Tibial nerve (tissue), 4 donors: ENCODE measurements at regions not wholly inside any gene's neighbourhood (a gene's known extent, or its start where the extent isn't known, plus 50 kb on each side); places are given as distances from the start of the nearest gene placed in this dataset.

ENCODE experiments used
- DNase-seq, 2 donors: peaks; one replicate each; pipeline ENCODE4 v3.0.0-alpha.2; 2019; ENCODE audit warnings: low spot score in 2 of 2
- H3K27ac ChIP-seq, 4 donors: fragments of 200-600 bp; sonication (generic) in 3 of 4; one replicate each; pipeline ENCODE4 v1.5.1; 2017 to 2019; ENCODE audit warnings: mild to moderate bottlenecking in 1 of 4
- H3K27me3 ChIP-seq, 2 donors: fragments of 200-600 bp; sonication (generic) in 1 of 2; one replicate each; pipeline versions ENCODE4 v1.5.1 to v1.6.0; 2017 to 2019
- H3K36me3 ChIP-seq, 3 donors: fragments of 200-600 bp; sonication (generic); one replicate each; pipeline ENCODE4 v1.5.1; 2018 to 2019
- H3K4me1 ChIP-seq, 4 donors: fragments of 200-600 bp; sonication (generic) in 3 of 4; one replicate each; pipeline ENCODE4 v1.5.1; 2017 to 2019
- H3K4me3 ChIP-seq, 4 donors: fragments of 200-600 bp; sonication (generic) in 3 of 4; one replicate each; pipeline ENCODE4 v1.5.1; 2017 to 2019; ENCODE audit warnings: mild to moderate bottlenecking in 1 of 4, moderate library complexity in 1 of 4
- H3K9me3 ChIP-seq, 4 donors: fragments of 200-600 bp; sonication (generic) in 3 of 4; one replicate each; pipeline ENCODE4 v1.5.1; 2017 to 2019
- CTCF ChIP-seq, 5 experiments: fragments of 200-600 bp in 3 of 5; fragments of 450-650 bp in 2 of 5; sonication (generic) in 3 of 5; IDR thresholded peaks; one replicate each; pipeline ENCODE4 v1.5.1; 2016 to 2019; ENCODE audit warnings: antibody characterized with exemption in 5 of 5, mild to moderate bottlenecking in 3 of 5, moderate library complexity in 2 of 5
- EP300 ChIP-seq, 2 donors: sonication (generic); formaldehyde crosslinking; IDR thresholded peaks; one replicate each; pipeline ENCODE4 v1.6.1; 2017; ENCODE audit warnings: antibody characterized with exemption in 2 of 2, mild to moderate bottlenecking in 1 of 2
- POLR2A ChIP-seq, 2 donors: fragments of 450-650 bp; IDR thresholded peaks; one replicate each; pipeline ENCODE4 v1.6.1; 2017; ENCODE audit warnings: antibody characterized with exemption in 2 of 2, mild to moderate bottlenecking in 2 of 2, moderate library complexity in 2 of 2
- WGBS, 2 donors: methylation state at CpG; one replicate each; pipeline ENCODE4 v1.1.5; 2018; 5-methylcytosine and 5-hydroxymethylcytosine counted together

GRCh38 chr16:51450909-51451308 lies 299.8 kb upstream of the SALL1 start:
- no peak for DNase-seq
- no peaks in the 10 kb centered on the region for H3K9me3 ChIP-seq
- no peaks in the 10 kb centered on the region for H3K27me3 ChIP-seq
- H3K4me1 ChIP-seq, result no peaks in the 10 kb centered on the region
- WGBS, 2 donors, result 68 to 79% methylated on average over 3 of the region's 3 CpGs
- H3K4me3 ChIP-seq, result no peak overlapping the region
- no peaks in the 10 kb centered on the region for H3K36me3 ChIP-seq
- TF ChIP-seq POLR2A (IDR thresholded peaks at IDR 0.05) (no peak), CTCF (IDR thresholded peaks at IDR 0.05) (no peak), EP300 (IDR thresholded peaks at IDR 0.05) (no peak)
- no peak overlapping the region for H3K27ac ChIP-seq

GRCh38 chr16:51450376-51450775 lies 299.3 kb upstream of the SALL1 start:
- H3K4me3 ChIP-seq, result no peak overlapping the region
- no peaks in the 10 kb centered on the region for H3K36me3 ChIP-seq
- DNase-seq, result no peak
- H3K9me3 ChIP-seq, result no peaks in the 10 kb centered on the region
- no peaks in the 10 kb centered on the region for H3K27me3 ChIP-seq
- no peak overlapping the region for H3K27ac ChIP-seq
- WGBS, 2 donors, result 43 to 50% methylated on average over 7 of the region's 7 CpGs
- TF ChIP-seq EP300 (IDR thresholded peaks at IDR 0.05), result no peak
- H3K4me1 ChIP-seq, result no peaks in the 10 kb centered on the region

GRCh38 chr16:51449441-51449840 lies 298.4 kb upstream of the SALL1 start:
- Histone ChIP-seq H3K4me1 (no peaks in the 10 kb centered on the region), H3K27ac (no peak overlapping the region), H3K9me3 (no peaks in the 10 kb centered on the region), H3K36me3 (no peaks in the 10 kb centered on the region), H3K27me3 (no peaks in the 10 kb centered on the region), H3K4me3 (no peak overlapping the region)
- WGBS, 2 donors, result 50 to 58% methylated on average over 8 of the region's 8 CpGs
- no peak for DNase-seq
- TF ChIP-seq CTCF (IDR thresholded peaks at IDR 0.05), result no peak
- no peak for TF ChIP-seq POLR2A (IDR thresholded peaks at IDR 0.05)
- no peak for TF ChIP-seq EP300 (IDR thresholded peaks at IDR 0.05)

- H3K4me1 ChIP-seq, result peaks cover 0 to 11% (median 0%) of the 10 kb centered on the region in 4 donors
- no peaks in the 10 kb centered on the region for H3K9me3 ChIP-seq
- DNase-seq, result no peak
- no peaks in the 10 kb centered on the region for H3K36me3 ChIP-seq
- no peak overlapping the region for H3K27ac ChIP-seq
- peaks cover 0 to 6% of the 10 kb centered on the region in 2 donors for H3K27me3 ChIP-seq
- no peak overlapping the region for H3K4me3 ChIP-seq
- TF ChIP-seq CTCF (IDR thresholded peaks at IDR 0.05) (no peak), POLR2A (IDR thresholded peaks at IDR 0.05) (no peak)
- WGBS, 2 donors, result 67 to 87% methylated on average over 4 of the region's 4 CpGs
These were observed 294.2 kb upstream of the SALL1 start for GRCh38 chr16:51445250-51445649.

- DNase-seq, result no peak
- Histone ChIP-seq H3K27ac (no peak overlapping the region), H3K36me3 (no peaks in the 10 kb centered on the region), H3K9me3 (no peaks in the 10 kb centered on the region), H3K27me3 (peaks cover 0 to 9% of the 10 kb centered on the region in 2 donors), H3K4me1 (peaks cover 0 to 13% (median 0%) of the 10 kb centered on the region in 4 donors), H3K4me3 (no peak overlapping the region)
- 87 to 97% methylated on average over 1 of the region's 1 CpG for WGBS, 2 donors
- no peak for TF ChIP-seq CTCF (IDR thresholded peaks at IDR 0.05)
- TF ChIP-seq EP300 (IDR thresholded peaks at IDR 0.05), result no peak
- TF ChIP-seq POLR2A (IDR thresholded peaks at IDR 0.05), result no peak
These were observed 292.9 kb upstream of the SALL1 start for GRCh38 chr16:51443934-51444333.
